SU-DHL-6 (cell line): ENCODE measurements at regions not wholly inside any gene's neighbourhood (a gene's known extent, or its start where the extent isn't known, plus 50 kb on each side); places are given as distances from the start of the nearest gene placed in this dataset.

Experiments
- CTCF ChIP-seq: fragments of 200-600 bp; sonication (generic); IDR thresholded peaks from one replicate; pipeline ENCODE4 v1.5.1; 2017; ENCODE audit warnings: antibody characterized with exemption, mild to moderate bottlenecking, low read length, moderate library complexity; ENCODE audit not compliant: insufficient read depth, poor library complexity, severe bottlenecking
- EZH2phosphoT487 ChIP-seq: fragments of 200-600 bp; sonication (generic), shearing (Covaris generic); conservative IDR thresholded peaks from 2 replicates; pipeline ENCODE4 v1.6.1; 2018; ENCODE audit warnings: mild to moderate bottlenecking, antibody characterized with exemption, low read length, moderate library complexity, mixed read lengths

- TF ChIP-seq CTCF (no peak), EZH2phosphoT487 (no peak)
Observed at GRCh38 chr11:109862835-109863234, 230.4 kb upstream of the ZC3H12C start.
